Uterus (tissue), 2 donors: ENCODE measurements at regions not wholly inside any gene's neighbourhood (a gene's known extent, or its start where the extent isn't known, plus 50 kb on each side); places are given as distances from the start of the nearest gene placed in this dataset.

ENCODE experiments used
- POLR2A ChIP-seq, 2 donors: fragments of 450-650 bp; IDR thresholded peaks; one replicate each; pipeline ENCODE4 v1.6.1; 2016; ENCODE audit warnings: antibody characterized with exemption in 2 of 2, mild to moderate bottlenecking in 1 of 2, moderate library complexity in 1 of 2
- TF ChIP-seq, protein P1 (sequence below), 4 experiments: fragments of 200-600 bp in 2 of 4; fragments of 450-650 bp in 2 of 4; sonication (generic) in 2 of 4; IDR thresholded peaks; one replicate each; pipeline ENCODE4 v1.5.1; 2016 to 2019; ENCODE audit warnings: antibody characterized with exemption in 4 of 4, mild to moderate bottlenecking in 2 of 4, moderate library complexity in 1 of 4

DNA sequence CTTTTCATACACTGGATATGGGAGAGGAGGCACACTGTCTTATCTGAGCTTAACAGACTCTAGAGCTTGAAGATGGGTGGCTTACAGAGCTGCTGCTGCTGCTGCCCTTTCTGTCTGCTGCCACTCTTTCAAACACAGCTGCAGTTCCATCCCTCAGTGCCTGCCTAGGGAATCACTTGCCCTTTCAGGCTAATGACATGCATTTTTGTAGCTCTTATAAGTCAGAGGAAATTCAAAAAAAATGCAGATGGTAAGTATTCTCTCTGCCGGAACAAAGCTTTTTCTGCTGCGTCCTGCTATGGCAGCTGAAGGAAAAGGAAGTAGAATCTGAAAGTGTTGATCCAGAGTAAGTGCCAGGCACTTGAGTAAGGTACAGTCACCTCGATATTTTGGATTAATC, 460.4 kb upstream of the DIAPH2 start:
- TF ChIP-seq POLR2A (IDR thresholded peaks at IDR 0.05): no peak
- TF ChIP-seq, protein P1, sequence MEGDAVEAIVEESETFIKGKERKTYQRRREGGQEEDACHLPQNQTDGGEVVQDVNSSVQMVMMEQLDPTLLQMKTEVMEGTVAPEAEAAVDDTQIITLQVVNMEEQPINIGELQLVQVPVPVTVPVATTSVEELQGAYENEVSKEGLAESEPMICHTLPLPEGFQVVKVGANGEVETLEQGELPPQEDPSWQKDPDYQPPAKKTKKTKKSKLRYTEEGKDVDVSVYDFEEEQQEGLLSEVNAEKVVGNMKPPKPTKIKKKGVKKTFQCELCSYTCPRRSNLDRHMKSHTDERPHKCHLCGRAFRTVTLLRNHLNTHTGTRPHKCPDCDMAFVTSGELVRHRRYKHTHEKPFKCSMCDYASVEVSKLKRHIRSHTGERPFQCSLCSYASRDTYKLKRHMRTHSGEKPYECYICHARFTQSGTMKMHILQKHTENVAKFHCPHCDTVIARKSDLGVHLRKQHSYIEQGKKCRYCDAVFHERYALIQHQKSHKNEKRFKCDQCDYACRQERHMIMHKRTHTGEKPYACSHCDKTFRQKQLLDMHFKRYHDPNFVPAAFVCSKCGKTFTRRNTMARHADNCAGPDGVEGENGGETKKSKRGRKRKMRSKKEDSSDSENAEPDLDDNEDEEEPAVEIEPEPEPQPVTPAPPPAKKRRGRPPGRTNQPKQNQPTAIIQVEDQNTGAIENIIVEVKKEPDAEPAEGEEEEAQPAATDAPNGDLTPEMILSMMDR (IDR thresholded peaks at IDR 0.05): no peak
